Bronchial epithelial cell (primary cell): ENCODE measurements at regions not wholly inside any gene's neighbourhood (a gene's known extent, or its start where the extent isn't known, plus 50 kb on each side); places are given as distances from the start of the nearest gene placed in this dataset.

ENCODE experiments used
- DNase-seq: peaks from one replicate; pipeline ENCODE4 v3.0.0-alpha.2; 2010; ENCODE audit warnings: low read depth
- FAIRE-seq: peaks from 2 replicates; lab custom pipeline; 2011; peaks lifted over from hg19 to GRCh38; lab: Jason Lieb, UNC
- H3K27me3 ChIP-seq: 2 replicates; pipeline ENCODE4 v1.5.1; 2011; ENCODE audit warnings: low read length; ENCODE audit not compliant: control insufficient read depth, insufficient read depth
- H3K36me3 ChIP-seq: 2 replicates; pipeline ENCODE4 v1.5.1; 2011; ENCODE audit warnings: low read length; ENCODE audit not compliant: control insufficient read depth, insufficient read depth
- H3K4me3 ChIP-seq: 2 replicates; pipeline ENCODE4 v1.5.1; 2011; ENCODE audit warnings: mild to moderate bottlenecking, low read depth, low read length, control low read depth
- CTCF ChIP-seq: IDR thresholded peaks from 2 replicates; pipeline ENCODE4 v1.5.1; 2011; ENCODE audit warnings: mild to moderate bottlenecking, moderate library complexity, low read length, control low read depth, inconsistent platforms; ENCODE audit not compliant: insufficient read depth, severe bottlenecking

- Histone ChIP-seq H3K36me3 (no peaks in the 10 kb centered on the region), H3K4me3 (no peak overlapping the region), H3K27me3 (no peaks in the 10 kb centered on the region)
- no peak for TF ChIP-seq CTCF
- FAIRE-seq = no peak
- no peak for DNase-seq
Measured at GRCh38 chr3:166446986-166447385, 609.8 kb upstream of the BCHE start.

- Histone ChIP-seq H3K27me3 (no peaks in the 10 kb centered on the region), H3K36me3 (no peaks in the 10 kb centered on the region), H3K4me3 (no peak overlapping the region)
- peak; percentile 85 for DNase-seq
- FAIRE-seq = no peak
- TF ChIP-seq CTCF = no peak
Measured at GRCh38 chr3:166446291-166446690, 609.1 kb upstream of the BCHE start.

- TF ChIP-seq CTCF = no peak
- FAIRE-seq = no peak
- Histone ChIP-seq H3K4me3 (no peak overlapping the region), H3K36me3 (no peaks in the 10 kb centered on the region), H3K27me3 (no peaks in the 10 kb centered on the region)
- peak; percentile 96 for DNase-seq
Measured at GRCh38 chr3:166445865-166446264, 608.6 kb upstream of the BCHE start.

GRCh38 chr3:166444756-166445155 lies 607.5 kb upstream of the BCHE start:
- FAIRE-seq = peak; percentile 94
- Histone ChIP-seq H3K4me3 (no peak overlapping the region), H3K36me3 (no peaks in the 10 kb centered on the region), H3K27me3 (no peaks in the 10 kb centered on the region)
- DNase-seq = peak; percentile 97
- no peak for TF ChIP-seq CTCF

- TF ChIP-seq CTCF = no peak
- no peak overlapping the region for H3K4me3 ChIP-seq
- peak; percentile 96 for FAIRE-seq
- peak; percentile 98 for DNase-seq
- H3K36me3 ChIP-seq = no peaks in the 10 kb centered on the region
- no peaks in the 10 kb centered on the region for H3K27me3 ChIP-seq
Measured at GRCh38 chr3:166444336-166444735, 607.1 kb upstream of the BCHE start.

- H3K4me3 ChIP-seq = no peak overlapping the region
- no peak for TF ChIP-seq CTCF
- peak; percentile 24 for DNase-seq
- no peaks in the 10 kb centered on the region for H3K27me3 ChIP-seq
- H3K36me3 ChIP-seq = no peaks in the 10 kb centered on the region
- FAIRE-seq = no peak
Measured at GRCh38 chr3:166435469-166436057, 598.3 kb upstream of the BCHE start.
